Astrocyte (in vitro differentiated cells and primary cell): ENCODE measurements at regions not wholly inside any gene's neighbourhood (a gene's known extent, or its start where the extent isn't known, plus 50 kb on each side); places are given as distances from the start of the nearest gene placed in this dataset.

Experiments used
- CTCF ChIP-seq: IDR thresholded peaks from 2 replicates; pipeline ENCODE4 v1.5.1; 2011; ENCODE audit warnings: low read depth, mild to moderate bottlenecking, inconsistent platforms, low read length, moderate library complexity; ENCODE audit not compliant: insufficient read depth
- EZH2 ChIP-seq: IDR thresholded peaks from 2 replicates; pipeline ENCODE4 v1.6.1; 2012; ENCODE audit warnings: mild to moderate bottlenecking, low read length, inconsistent platforms; ENCODE audit not compliant: insufficient read depth

- TF ChIP-seq CTCF (no peak), EZH2 (no peak)
Measured at GRCh38 chr3:153400641-153401040, 238.6 kb downstream of the RAP2B start.
